ENCODE measurements at regions not wholly inside any gene's neighbourhood (a gene's known extent, or its start where the extent isn't known, plus 50 kb on each side); places are given as distances from the start of the nearest gene placed in this dataset.

DNA sequence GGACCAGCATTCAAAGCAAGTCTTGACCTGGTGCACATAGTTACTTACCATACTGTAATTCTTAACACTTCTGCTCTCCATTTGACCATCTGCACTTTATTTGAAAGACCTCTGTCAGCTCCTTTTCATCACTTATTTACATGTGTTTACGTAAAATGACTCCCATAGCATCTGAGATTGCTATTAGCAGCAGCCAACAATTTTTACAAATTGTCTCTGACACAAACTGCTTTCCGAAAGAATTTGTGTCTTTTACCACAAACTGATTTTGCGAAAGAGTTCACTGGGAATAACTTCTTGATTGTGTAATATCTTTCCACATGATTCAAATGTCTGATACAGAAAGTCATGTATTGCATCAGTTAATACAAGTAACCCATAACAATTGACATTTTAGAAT is 144.1 kb upstream of the PEX5L start:
- H3K4me3 ChIP-seq (ENCODE audit: low read depth, low read length): no peak overlapping the region
- DNase-seq (ENCODE audit: low read depth): no peak
- in situ Hi-C loops (cut with HindIII; ENCODE audit: low sequenced_read_pairs): no loop called here
- TF ChIP-seq, protein P1, sequence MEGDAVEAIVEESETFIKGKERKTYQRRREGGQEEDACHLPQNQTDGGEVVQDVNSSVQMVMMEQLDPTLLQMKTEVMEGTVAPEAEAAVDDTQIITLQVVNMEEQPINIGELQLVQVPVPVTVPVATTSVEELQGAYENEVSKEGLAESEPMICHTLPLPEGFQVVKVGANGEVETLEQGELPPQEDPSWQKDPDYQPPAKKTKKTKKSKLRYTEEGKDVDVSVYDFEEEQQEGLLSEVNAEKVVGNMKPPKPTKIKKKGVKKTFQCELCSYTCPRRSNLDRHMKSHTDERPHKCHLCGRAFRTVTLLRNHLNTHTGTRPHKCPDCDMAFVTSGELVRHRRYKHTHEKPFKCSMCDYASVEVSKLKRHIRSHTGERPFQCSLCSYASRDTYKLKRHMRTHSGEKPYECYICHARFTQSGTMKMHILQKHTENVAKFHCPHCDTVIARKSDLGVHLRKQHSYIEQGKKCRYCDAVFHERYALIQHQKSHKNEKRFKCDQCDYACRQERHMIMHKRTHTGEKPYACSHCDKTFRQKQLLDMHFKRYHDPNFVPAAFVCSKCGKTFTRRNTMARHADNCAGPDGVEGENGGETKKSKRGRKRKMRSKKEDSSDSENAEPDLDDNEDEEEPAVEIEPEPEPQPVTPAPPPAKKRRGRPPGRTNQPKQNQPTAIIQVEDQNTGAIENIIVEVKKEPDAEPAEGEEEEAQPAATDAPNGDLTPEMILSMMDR (IDR thresholded peaks at IDR 0.05; ENCODE audit: low read depth, low read length, missing control alignments): no peak

DNA sequence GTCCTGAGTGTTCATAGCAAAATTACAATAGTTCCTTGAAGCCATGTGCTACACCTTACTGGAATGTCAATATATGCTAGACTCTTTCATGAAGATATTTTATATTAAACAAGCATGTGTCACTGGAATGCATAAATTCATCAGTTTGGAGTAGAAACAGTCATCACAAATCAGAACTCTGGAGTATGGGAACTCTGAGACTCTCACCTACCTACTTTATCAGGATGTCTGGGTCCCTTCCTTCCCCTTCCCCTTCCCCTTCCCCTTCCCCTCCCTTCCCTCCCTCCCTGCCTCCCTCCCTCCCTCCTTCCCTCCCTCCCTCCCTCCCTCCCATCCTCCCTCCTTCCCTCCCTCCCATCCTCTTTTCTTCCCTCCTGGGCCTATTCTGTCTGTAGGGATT is 144.7 kb upstream of the PEX5L start:
- no peak for DNase-seq (ENCODE audit: low read depth)
- in situ Hi-C loops (cut with HindIII; ENCODE audit: low sequenced_read_pairs): no loop called here
- TF ChIP-seq, protein P1 (IDR thresholded peaks at IDR 0.05; ENCODE audit: low read depth, low read length, missing control alignments): no peak
- no peak overlapping the region for H3K4me3 ChIP-seq (ENCODE audit: low read depth, low read length)

DNA sequence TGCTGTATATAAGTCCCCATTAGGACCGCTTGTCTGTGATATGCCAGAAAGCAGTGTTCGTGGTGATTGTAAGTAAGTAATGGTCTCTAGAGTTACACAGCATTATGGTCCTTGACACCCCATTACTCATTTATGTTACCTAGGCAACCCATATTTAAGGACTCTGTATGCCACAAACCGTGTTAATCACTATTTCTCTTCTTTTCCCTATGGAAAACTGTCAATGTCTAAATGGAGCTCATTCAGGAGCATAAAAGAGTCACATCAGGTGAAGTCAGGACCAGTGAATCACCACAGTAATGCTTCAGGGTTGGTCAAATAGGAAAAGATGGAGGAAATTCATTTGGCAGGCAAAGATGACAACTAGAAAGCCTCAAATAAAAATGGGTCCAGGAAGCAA is 146.6 kb upstream of the PEX5L start:
- no peak for DNase-seq (ENCODE audit: low read depth)
- TF ChIP-seq, protein P1 (IDR thresholded peaks at IDR 0.05; ENCODE audit: low read depth, low read length, missing control alignments): no peak
- no peak overlapping the region for H3K4me3 ChIP-seq (ENCODE audit: low read depth, low read length)
- in situ Hi-C loops (cut with HindIII; ENCODE audit: low sequenced_read_pairs): no loop called here

DNA sequence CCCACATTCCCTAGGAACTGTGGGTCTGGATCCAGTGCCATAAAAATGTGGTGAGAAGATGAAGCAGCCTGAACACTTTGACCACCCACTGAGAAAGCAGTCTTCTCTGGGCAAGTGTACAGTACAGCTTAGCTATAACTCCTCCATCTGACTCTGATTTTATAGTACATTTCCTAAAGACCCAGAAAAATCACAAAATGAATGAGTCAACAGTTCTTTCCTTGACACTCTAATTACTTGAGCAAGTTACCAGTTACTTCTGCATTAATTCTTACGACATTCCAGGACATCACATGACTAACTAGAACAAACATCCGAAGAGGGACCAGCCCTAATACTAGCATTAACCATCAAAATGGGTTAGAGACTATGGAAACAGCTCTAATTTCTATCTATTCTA is 148.1 kb upstream of the PEX5L start:
- H3K4me3 ChIP-seq (ENCODE audit: low read depth, low read length): no peak overlapping the region
- TF ChIP-seq, protein P1 (IDR thresholded peaks at IDR 0.05; ENCODE audit: low read depth, low read length, missing control alignments): no peak
- DNase-seq (ENCODE audit: low read depth): no peak
- in situ Hi-C loops (cut with HindIII; ENCODE audit: low sequenced_read_pairs): no loop called here

DNA sequence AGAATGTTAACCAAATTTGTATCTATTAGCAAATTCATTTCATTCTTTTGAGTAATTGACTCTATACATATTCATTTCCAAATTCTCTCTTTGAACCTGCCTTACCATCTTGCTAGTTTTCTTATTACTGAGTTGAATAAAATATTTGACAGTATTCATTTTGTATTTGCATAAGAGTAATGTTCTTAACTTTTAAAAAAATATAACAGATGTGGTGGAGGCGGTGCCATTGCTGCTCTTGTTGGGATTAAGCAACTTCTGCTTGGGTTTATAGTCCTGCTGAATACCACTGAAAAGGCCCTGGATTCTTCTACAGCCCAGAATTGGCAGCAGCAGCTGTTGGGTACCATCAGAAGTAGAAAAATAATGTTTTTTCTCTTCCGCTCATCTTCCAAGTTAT is 148.9 kb upstream of the PEX5L start:
- H3K4me3 ChIP-seq (ENCODE audit: low read depth, low read length): no peak overlapping the region
- TF ChIP-seq, protein P1 (IDR thresholded peaks at IDR 0.05; ENCODE audit: low read depth, low read length, missing control alignments): no peak
- DNase-seq (ENCODE audit: low read depth): no peak
- in situ Hi-C loops (cut with HindIII; ENCODE audit: low sequenced_read_pairs): no loop called here

DNA sequence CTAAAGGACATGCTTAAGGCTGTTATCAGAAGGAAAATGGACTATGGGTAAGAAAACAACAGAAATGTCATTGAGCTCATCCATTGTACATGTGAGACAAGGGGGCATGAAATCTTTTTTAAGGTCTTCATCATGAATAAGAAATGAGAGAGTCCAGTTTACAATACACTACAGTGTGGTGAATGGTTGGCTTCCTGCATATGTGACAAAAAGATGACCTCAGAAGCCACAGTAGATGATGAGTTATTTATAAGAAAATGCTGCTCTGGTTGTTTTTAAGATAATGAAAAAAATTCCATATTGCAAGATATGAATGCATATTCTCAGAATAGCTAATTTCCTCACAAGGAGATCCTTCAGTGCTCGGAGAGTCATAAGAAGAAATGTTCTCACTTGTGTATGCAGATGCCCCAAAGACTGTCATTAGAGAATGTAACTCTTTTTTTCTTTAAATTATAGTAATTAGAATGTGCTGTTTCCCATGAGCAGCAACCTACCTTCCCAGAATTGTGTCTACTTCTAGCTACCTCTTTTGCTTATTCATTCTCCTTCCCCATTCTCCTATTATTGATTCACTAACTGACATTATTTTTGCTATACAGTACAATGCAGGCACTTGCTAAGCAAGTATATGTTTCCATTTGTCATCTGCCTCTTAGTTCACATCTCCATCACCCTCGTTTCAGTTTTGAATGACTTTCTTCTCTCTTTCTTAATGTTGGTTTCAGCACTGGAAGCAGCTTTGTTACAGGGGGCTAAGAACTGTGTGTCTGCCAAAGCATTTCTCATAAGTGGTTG is 152.0 kb upstream of the PEX5L start:
- in situ Hi-C loops (cut with HindIII; ENCODE audit: low sequenced_read_pairs): no loop called here
- no peak overlapping the region for H3K4me3 ChIP-seq (ENCODE audit: low read depth, low read length)
- TF ChIP-seq, protein P1 (IDR thresholded peaks at IDR 0.05; ENCODE audit: low read depth, low read length, missing control alignments): no peak
- DNase-seq (ENCODE audit: low read depth): no peak
